ENCODE measurements at regions not wholly inside any gene's neighbourhood (a gene's known extent, or its start where the extent isn't known, plus 50 kb on each side); places are given as distances from the start of the nearest gene placed in this dataset.

- TF ChIP-seq CTCF (conservative IDR thresholded peaks at IDR 0.05 in 1 of 2, IDR thresholded peaks at IDR 0.05 in 1 of 2; ENCODE audit: low read depth in 1 of 2, low read length in 2 of 2): no peak
- no peak for TF ChIP-seq EZH2 (IDR thresholded peaks at IDR 0.05; ENCODE audit: low read length, missing control alignments)
Observed at GRCh38 chr20:30595698-30596097, 661.8 kb upstream of the DEFB115 start.

All from fibroblast of lung (primary cell).